Activated CD4-positive, alpha-beta T cell treated with anti-CD3 and anti-CD28 coated beads for 36 hours (primary cell): ENCODE measurements at regions not wholly inside any gene's neighbourhood (a gene's known extent, or its start where the extent isn't known, plus 50 kb on each side); places are given as distances from the start of the nearest gene placed in this dataset.
A peak's percentile ranks its signal among the peaks of the same experiment; 100 is the strongest.
"Not testable (repeated sequence)": the region's sequence is repeated elsewhere in the genome, so short reads cannot be mapped to it uniquely, and the experiment has no call there.

Source experiments
- ATAC-seq: fragments of 200-7000 bp; cut with Tn5 transposase; one replicate; pipeline ENCODE4 v1.10.0; 2021; ENCODE audit warnings: mild to moderate bottlenecking, moderate library complexity
- CTCF ChIA-PET: fragments of 350-600 bp; sonication (Branson Sonifier 250); formaldehyde crosslinking; loops from one replicate; lab custom pipeline; 2021; ENCODE audit warnings: antibody characterized with exemption; lab: Charles Lee
- POLR2A ChIA-PET: fragments of 350-600 bp; sonication (Branson Sonifier 250); formaldehyde crosslinking; loops from one replicate; lab custom pipeline; 2021; ENCODE audit warnings: antibody characterized with exemption, inconsistent platforms; lab: Charles Lee
- DNase-seq: peaks from one replicate; pipeline ENCODE4 v3.0.0-alpha.2; 2020
- H3K27ac Mint-ChIP-seq: one replicate; pipeline ENCODE4 v1.8.0; 2021; ENCODE audit warnings: mixed read lengths
- H3K27me3 Mint-ChIP-seq: one replicate; pipeline ENCODE4 v1.8.0; 2021; ENCODE audit warnings: mixed read lengths
- H3K36me3 Mint-ChIP-seq: one replicate; pipeline ENCODE4 v1.8.0; 2021; ENCODE audit warnings: low read depth, mixed read lengths
- H3K4me1 Mint-ChIP-seq: one replicate; pipeline ENCODE4 v1.8.0; 2021; ENCODE audit warnings: mixed read lengths
- H3K4me3 Mint-ChIP-seq: one replicate; pipeline ENCODE4 v1.8.0; 2021; ENCODE audit warnings: mild to moderate bottlenecking, moderate library complexity, mixed read lengths
- H3K9me3 Mint-ChIP-seq: one replicate; pipeline ENCODE4 v1.8.0; 2021; ENCODE audit warnings: low read depth, mixed read lengths
- intact Hi-C, 2 experiments: fragments of 100-400 bp; cut with DNase I in 1 of 2; cut with micrococcal nuclease in 1 of 2; formaldehyde crosslinking; loops; one replicate each; pipeline versions ENCODE4 v1.14.2 to v1.15.1; 2022 to 2024; cut with DNase I, micrococcal nuclease

- DNase-seq (no peak), ATAC-seq (no peak)
- no peaks in the 10 kb centered on the region for H3K9me3 Mint-ChIP-seq
- no peak overlapping the region for H3K27ac Mint-ChIP-seq
- ChIA-PET POLR2A (no interaction called here), CTCF (interaction anchor here (0.5 kb wide), 1 partner anchor 10 kb away, joined by 4 read pairs; no protein-coding TSS in a partner anchor)
- peaks cover 9% of the 10 kb centered on the region for H3K27me3 Mint-ChIP-seq
- intact Hi-C loops, result no loop called here
- no peaks in the 10 kb centered on the region for H3K4me1 Mint-ChIP-seq
- H3K36me3 Mint-ChIP-seq, result no peaks in the 10 kb centered on the region
- H3K4me3 Mint-ChIP-seq, result no peak overlapping the region
These were observed 225.5 kb upstream of the ECI2 start for GRCh38 chr6:4360920-4361319.

GRCh38 chr6:4359108-4359730 lies 223.8 kb upstream of the ECI2 start:
- Mint-ChIP-seq H3K9me3 (no peaks in the 10 kb centered on the region), H3K36me3 (no peaks in the 10 kb centered on the region), H3K4me3 (no peak overlapping the region), H3K27me3 (peaks cover 10% of the 10 kb centered on the region), H3K4me1 (no peaks in the 10 kb centered on the region), H3K27ac (no peak overlapping the region)
- intact Hi-C loops, result no loop called here
- CTCF ChIA-PET, result interaction anchor here (0.7 to 1.5 kb wide), 2 partner anchors 75 to 300 kb away, joined by 3 read pairs; no protein-coding TSS in a partner anchor
- POLR2A ChIA-PET, result no interaction called here
- ATAC-seq (no peak), DNase-seq (no peak)

- Mint-ChIP-seq H3K4me1 (no peaks in the 10 kb centered on the region), H3K27ac (no peak overlapping the region), H3K9me3 (no peaks in the 10 kb centered on the region), H3K27me3 (peaks cover 10% of the 10 kb centered on the region), H3K4me3 (no peak overlapping the region), H3K36me3 (no peaks in the 10 kb centered on the region)
- DNase-seq, result peak; percentile 72
- ChIA-PET POLR2A (no interaction called here), CTCF (interaction anchor here (0.7 to 1.5 kb wide), 2 partner anchors 76 to 300 kb away, joined by 3 read pairs; no protein-coding TSS in a partner anchor)
- ATAC-seq, result peak; percentile 87
- intact Hi-C loops, result no loop called here
These were observed 223.2 kb upstream of the ECI2 start for GRCh38 chr6:4358414-4359107.

- DNase-seq, intact Hi-C loops, POLR2A ChIA-PET, CTCF ChIA-PET, H3K27ac Mint-ChIP-seq, H3K4me3 Mint-ChIP-seq, H3K27me3 Mint-ChIP-seq, H3K9me3 Mint-ChIP-seq, H3K4me1 Mint-ChIP-seq, H3K36me3 Mint-ChIP-seq, ATAC-seq: not testable (repeated sequence)
These were observed 222.3 kb upstream of the ECI2 start for GRCh38 chr6:4357660-4358152.

- no peak for DNase-seq
- H3K36me3 Mint-ChIP-seq, result no peaks in the 10 kb centered on the region
- no peak overlapping the region for H3K4me3 Mint-ChIP-seq
- H3K4me1 Mint-ChIP-seq, result no peaks in the 10 kb centered on the region
- no peaks in the 10 kb centered on the region for H3K9me3 Mint-ChIP-seq
- ATAC-seq, result no peak
- peaks cover 11% of the 10 kb centered on the region for H3K27me3 Mint-ChIP-seq
- H3K27ac Mint-ChIP-seq, result no peak overlapping the region
- POLR2A ChIA-PET, result no interaction called here
- CTCF ChIA-PET, result no interaction called here
- intact Hi-C loops, result no loop called here
These were observed 221.7 kb upstream of the ECI2 start for GRCh38 chr6:4356899-4357659.

- no peaks in the 10 kb centered on the region for H3K4me1 Mint-ChIP-seq
- no peaks in the 10 kb centered on the region for H3K36me3 Mint-ChIP-seq
- intact Hi-C loops, result no loop called here
- H3K27me3 Mint-ChIP-seq, result peaks cover 6% of the 10 kb centered on the region
- no peaks in the 10 kb centered on the region for H3K9me3 Mint-ChIP-seq
- no peak overlapping the region for H3K4me3 Mint-ChIP-seq
- no peak overlapping the region for H3K27ac Mint-ChIP-seq
- POLR2A ChIA-PET, result no interaction called here
- DNase-seq (no peak), ATAC-seq (no peak)
- CTCF ChIA-PET, result no interaction called here
These were observed 219.9 kb upstream of the ECI2 start for GRCh38 chr6:4355241-4355640.

GRCh38 chr6:4354181-4354580 lies 218.8 kb upstream of the ECI2 start:
- DNase-seq, result no peak
- Mint-ChIP-seq H3K36me3 (no peaks in the 10 kb centered on the region), H3K9me3 (no peaks in the 10 kb centered on the region), H3K4me1 (no peaks in the 10 kb centered on the region), H3K27ac (no peak overlapping the region), H3K27me3 (peaks cover 11% of the 10 kb centered on the region), H3K4me3 (no peak overlapping the region)
- ATAC-seq, result no peak
- ChIA-PET CTCF (no interaction called here), POLR2A (no interaction called here)
- intact Hi-C loops, result no loop called here

- intact Hi-C loops, result no loop called here
- DNase-seq (no peak), ATAC-seq (no peak)
- no peaks in the 10 kb centered on the region for H3K4me1 Mint-ChIP-seq
- H3K9me3 Mint-ChIP-seq, result no peaks in the 10 kb centered on the region
- H3K4me3 Mint-ChIP-seq, result no peak overlapping the region
- CTCF ChIA-PET, result no interaction called here
- H3K27me3 Mint-ChIP-seq, result peaks cover 11% of the 10 kb centered on the region
- H3K27ac Mint-ChIP-seq, result no peak overlapping the region
- H3K36me3 Mint-ChIP-seq, result no peaks in the 10 kb centered on the region
- POLR2A ChIA-PET, result no interaction called here
These were observed 217.4 kb upstream of the ECI2 start for GRCh38 chr6:4352731-4353130.

GRCh38 chr6:4352322-4352669 lies 216.9 kb upstream of the ECI2 start:
- ChIA-PET CTCF (no interaction called here), POLR2A (no interaction called here)
- H3K36me3 Mint-ChIP-seq, result no peaks in the 10 kb centered on the region
- ATAC-seq (no peak), DNase-seq (no peak)
- peaks cover 11% of the 10 kb centered on the region for H3K27me3 Mint-ChIP-seq
- intact Hi-C loops, result no loop called here
- H3K27ac Mint-ChIP-seq, result no peak overlapping the region
- H3K9me3 Mint-ChIP-seq, result no peaks in the 10 kb centered on the region
- H3K4me1 Mint-ChIP-seq, result no peaks in the 10 kb centered on the region
- no peak overlapping the region for H3K4me3 Mint-ChIP-seq

- Mint-ChIP-seq H3K36me3 (no peaks in the 10 kb centered on the region), H3K4me1 (no peaks in the 10 kb centered on the region), H3K4me3 (no peak overlapping the region), H3K9me3 (no peaks in the 10 kb centered on the region), H3K27ac (no peak overlapping the region), H3K27me3 (peaks cover 11% of the 10 kb centered on the region)
- ChIA-PET CTCF (no interaction called here), POLR2A (no interaction called here)
- ATAC-seq (no peak), DNase-seq (no peak)
- intact Hi-C loops, result no loop called here
These were observed 216.3 kb upstream of the ECI2 start for GRCh38 chr6:4351520-4352321.
